ENCODE measurements at regions not wholly inside any gene's neighbourhood (a gene's known extent, or its start where the extent isn't known, plus 50 kb on each side); places are given as distances from the start of the nearest gene placed in this dataset.

- no peak for DNase-seq
Observed at GRCh38 chr3:102163039-102163817, 271.6 kb upstream of the ZPLD1 start.

GRCh38 chr3:102163818-102164154, 271.0 kb upstream of the ZPLD1 start:
- DNase-seq: no peak

GRCh38 chr3:102165367-102165766, 269.4 kb upstream of the ZPLD1 start:
- no peak for DNase-seq

DNA sequence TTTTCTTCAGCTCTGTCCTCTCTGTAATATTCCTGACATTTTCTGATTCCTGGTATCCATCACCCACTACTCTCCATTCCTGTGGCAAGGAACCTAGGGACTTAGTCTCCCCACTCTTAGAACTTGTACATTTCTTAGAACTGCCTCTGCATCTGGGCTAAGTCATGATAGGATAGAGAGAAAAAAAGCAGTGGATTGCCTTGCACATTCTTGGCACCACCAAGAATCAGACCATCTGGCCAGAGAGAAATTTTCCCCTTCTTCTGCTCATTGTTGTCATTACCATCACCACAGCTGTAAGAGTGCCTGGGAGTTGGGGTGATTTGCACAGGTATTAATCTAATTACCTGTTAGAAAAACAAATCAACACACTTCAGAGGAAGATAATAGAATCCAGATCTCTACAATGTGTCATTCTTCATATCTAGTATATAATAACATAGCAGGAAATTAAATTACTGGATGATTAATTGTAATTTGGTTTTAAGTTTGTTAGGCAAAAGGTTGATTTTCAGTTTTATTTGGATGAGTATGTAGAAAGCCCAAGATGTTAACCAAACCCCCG, 264.8 kb upstream of the ZPLD1 start:
- no peak for DNase-seq

DNA sequence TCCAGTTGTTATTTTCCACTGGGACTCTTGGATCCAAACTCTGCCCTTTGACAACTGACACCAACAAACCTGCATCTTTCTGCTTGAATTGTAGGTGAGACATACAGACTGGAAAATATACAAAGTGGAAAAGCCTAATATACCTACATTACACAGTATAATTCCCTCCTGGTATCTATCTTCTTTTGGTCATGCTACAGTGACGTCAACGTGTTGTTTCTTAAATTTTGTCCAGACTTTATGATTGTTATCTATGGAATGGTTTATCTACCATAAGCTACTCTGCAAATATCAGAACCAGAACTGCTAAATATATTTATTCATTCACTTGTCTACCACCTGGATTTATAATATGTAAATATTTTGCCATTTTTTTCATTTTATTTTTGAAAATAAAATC, 264.3 kb upstream of the ZPLD1 start:
- no peak for DNase-seq

- DNase-seq: no peak
Observed at GRCh38 chr3:102174312-102174712, 260.5 kb upstream of the ZPLD1 start.

- no peak for DNase-seq
Observed at GRCh38 chr3:102174832-102175374, 259.9 kb upstream of the ZPLD1 start.

DNA sequence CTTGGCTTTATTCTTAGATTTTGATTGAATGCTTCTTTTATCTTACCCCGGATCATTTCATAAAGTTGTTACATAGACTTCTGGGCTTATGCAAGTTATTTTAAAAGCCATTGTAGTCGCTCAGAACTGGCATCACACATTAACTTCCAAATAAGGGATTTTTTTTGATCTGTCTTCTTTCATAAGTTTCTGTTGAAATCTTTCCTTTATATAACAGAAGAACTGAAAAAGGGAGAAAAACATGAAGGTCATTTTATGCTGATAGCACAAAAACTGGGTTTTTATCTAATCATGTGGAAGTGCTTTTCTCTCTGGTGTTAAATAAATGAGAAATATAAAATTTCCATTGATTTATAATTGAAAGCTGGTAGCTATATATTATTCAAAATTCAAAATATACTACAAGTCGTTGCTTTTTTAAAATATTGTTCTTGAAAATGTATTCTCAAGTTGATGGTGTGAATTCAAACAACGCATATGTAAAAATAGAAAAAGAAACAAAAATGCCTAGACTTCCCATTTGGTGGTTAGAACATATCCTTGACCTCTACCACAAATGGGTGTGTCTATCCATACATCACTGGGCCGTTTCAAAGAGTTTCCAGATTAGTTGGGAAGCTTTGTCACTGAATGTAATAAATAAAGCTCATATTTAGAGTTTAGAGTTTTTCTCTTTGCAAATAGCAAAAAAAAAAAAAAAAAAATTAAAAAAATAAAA, 258.3 kb upstream of the ZPLD1 start:
- DNase-seq: no peak

DNA sequence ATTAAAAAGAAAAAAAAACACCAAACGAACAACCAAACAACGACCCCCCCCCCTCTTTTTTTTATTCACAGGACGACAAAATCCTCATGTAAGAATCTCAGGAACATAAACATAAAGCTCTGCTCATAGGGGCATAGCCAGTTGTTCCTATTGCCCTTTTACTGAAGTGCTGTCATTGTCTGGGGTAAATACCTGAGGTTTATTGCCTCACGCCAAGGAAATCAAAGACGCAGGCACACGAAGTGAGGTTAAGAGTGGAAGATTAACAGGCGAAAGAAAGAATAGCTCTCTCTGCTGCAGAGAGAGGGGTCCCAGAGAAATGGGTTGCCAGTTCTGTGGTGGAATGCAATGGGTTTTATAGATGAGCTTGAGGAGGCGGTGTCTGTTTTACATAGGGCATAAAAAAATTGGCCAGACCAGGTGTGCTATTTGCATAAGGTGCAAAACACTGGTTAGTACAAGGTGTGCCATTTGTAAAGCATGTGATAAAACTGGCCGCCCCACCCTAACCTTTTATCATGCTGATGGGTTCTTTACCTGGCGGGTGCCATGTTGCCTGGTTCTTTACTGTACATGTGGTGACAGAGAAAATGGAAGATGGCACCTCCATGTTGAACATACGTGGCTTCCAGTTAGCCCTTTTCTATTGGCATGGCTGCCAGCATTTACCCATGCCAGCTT, 257.6 kb upstream of the ZPLD1 start:
- DNase-seq: no peak

GRCh38 chr3:102178817-102179216, 256.0 kb upstream of the ZPLD1 start:
- no peak for DNase-seq

DNA sequence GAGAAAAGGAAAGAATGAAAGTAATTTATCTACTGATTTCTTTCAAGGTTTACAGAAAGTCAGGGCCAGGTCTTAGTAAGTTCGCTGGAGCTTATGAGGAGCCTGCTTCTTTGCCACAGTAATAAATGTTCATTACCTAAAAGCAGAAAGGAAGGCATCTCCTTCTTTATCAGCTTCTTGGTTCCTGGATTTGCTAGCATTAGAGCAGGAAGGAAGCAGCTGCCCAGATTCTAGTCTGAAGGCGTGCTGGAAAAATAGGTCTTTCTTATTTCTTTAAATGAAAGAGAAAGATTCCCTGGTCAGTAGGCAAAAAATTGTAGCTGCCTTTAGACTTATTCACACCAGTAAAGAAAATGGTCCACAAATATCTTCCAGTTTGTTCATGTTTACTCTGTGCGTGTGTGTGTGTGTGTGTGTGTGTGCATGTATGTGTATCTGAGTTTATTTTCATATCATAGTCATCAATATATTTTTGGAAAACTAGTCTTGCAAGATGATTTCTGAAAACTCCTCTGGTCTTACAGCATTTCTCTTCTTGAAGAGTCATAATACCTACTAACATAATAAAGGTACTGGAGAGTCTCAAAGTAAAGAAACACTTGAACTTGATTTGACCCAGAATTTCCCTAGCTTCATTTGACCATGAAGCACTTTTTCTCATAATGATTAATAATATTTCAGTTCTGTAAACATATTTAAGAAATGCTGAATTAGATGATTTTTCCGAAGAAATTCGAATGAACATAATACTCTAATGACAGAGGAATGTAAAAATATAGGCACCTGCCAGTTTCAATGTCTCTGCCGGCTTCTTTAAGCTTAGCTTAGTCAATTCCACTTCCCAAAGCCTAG, 255.3 kb upstream of the ZPLD1 start:
- no peak for DNase-seq

DNA sequence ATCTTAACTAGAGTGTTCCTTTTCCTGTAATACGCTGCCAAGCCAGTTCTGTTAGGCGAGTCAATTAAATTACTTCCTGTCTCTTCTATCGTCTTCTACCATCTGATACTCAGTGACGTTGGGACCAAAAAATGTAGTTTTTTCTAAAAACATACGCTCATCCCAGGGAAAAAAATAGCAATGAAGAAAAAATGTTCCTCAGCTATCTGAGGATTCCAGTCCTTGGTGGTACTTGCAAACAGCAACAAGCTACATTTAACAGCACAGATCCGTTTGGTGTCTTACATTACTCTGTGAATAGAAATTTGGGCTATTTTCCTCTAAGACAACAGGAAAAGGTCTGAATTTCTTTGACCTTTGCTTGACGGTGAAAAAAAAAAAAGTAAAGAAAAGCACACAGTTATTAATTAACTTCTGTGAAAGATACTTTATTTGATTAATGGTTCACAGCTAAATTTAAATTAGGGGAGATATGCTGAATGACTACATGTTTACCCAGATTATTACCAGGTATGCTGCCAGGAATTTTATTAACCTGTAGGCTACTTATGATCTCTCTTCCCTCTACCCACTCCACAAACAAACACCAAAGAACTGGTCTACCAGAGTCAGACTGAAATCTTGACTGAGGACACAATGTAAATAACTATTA, 254.4 kb upstream of the ZPLD1 start:
- no peak for DNase-seq

GRCh38 chr3:102181175-102181920, 253.5 kb upstream of the ZPLD1 start:
- no peak for DNase-seq

GRCh38 chr3:102182162-102182561, 252.7 kb upstream of the ZPLD1 start:
- no peak for DNase-seq

DNA sequence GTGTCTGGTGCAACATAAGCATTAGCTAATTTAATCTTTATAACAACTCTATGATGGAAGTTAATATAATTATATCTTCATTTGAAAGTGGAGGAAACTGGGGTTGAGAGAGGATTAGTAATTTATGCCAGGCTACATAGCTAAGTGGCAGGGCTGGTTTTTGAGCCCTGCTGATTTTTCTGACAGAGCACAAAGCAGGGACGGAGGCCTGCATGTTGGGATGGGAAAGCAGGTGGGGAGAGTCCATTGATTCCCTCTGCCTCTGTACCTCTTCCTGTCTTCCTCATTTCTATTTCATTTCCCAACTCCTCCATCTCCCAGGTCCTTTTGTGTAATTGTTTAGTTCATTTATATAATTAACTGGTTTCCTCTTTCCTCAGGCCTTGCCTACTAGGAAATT, 251.6 kb upstream of the ZPLD1 start:
- no peak for DNase-seq

GRCh38 chr3:102183623-102184022, 251.2 kb upstream of the ZPLD1 start:
- no peak for DNase-seq

- no peak for DNase-seq
Observed at GRCh38 chr3:102189541-102189940, 245.3 kb upstream of the ZPLD1 start.

GRCh38 chr3:102189956-102190723, 244.7 kb upstream of the ZPLD1 start:
- DNase-seq: no peak

- DNase-seq: no peak
Observed at GRCh38 chr3:102192575-102192974, 242.2 kb upstream of the ZPLD1 start.

DNA sequence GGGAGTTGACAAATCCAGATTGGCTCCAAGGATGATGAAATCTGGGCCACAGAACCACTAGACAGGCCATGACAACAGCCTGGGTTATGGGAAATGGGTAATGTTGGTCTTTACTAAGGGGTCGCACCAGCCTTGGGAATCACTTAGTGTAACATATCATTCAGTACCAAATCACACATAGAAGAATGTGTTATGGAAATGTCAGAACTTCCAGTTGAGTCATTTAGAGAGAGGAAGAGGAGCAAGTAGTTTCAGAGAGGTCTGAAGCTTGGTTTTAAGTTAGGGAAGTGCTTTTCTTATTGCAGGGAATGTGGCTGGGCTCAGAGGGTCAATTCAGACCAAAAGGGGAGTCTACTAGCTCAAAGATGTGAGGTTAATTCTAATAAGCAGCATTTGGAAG, 241.6 kb upstream of the ZPLD1 start:
- no peak for DNase-seq
